Cardiac muscle cell (in vitro differentiated cells and primary cell): ENCODE measurements at regions not wholly inside any gene's neighbourhood (a gene's known extent, or its start where the extent isn't known, plus 50 kb on each side); places are given as distances from the start of the nearest gene placed in this dataset.

ENCODE experiments used
- DNase-seq, 2 donors: peaks; one replicate each; pipeline versions ENCODE4 v3.0.0 to v3.0.0-alpha.2; 2010 to 2017; ENCODE audit warnings: low read depth in 1 of 2, low spot score in 1 of 2
- H3K27ac ChIP-seq: fragments of 200-600 bp; sonication (generic); 2 replicates; pipeline ENCODE4 v1.5.1; 2016
- H3K27me3 ChIP-seq: fragments of 200-600 bp; sonication (generic); 2 replicates; pipeline ENCODE4 v1.6.0; 2016; ENCODE audit warnings: control low read depth
- H3K36me3 ChIP-seq: fragments of 200-600 bp; sonication (generic); 2 replicates; pipeline ENCODE4 v1.5.1; 2016; ENCODE audit warnings: control low read depth
- H3K4me1 ChIP-seq: fragments of 200-600 bp; sonication (generic); 2 replicates; pipeline ENCODE4 v1.8.1; 2017; ENCODE audit warnings: low read depth, mild to moderate bottlenecking, mixed run types
- H3K4me3 ChIP-seq: fragments of 200-600 bp; sonication (generic); 2 replicates; pipeline ENCODE4 v1.5.1; 2016; ENCODE audit warnings: mild to moderate bottlenecking
- H3K9me3 ChIP-seq: fragments of 200-600 bp; sonication (generic); 2 replicates; pipeline ENCODE4 v1.5.1; 2017; ENCODE audit warnings: low read depth, mild to moderate bottlenecking, control low read depth
- CTCF ChIP-seq: IDR thresholded peaks from 2 replicates; pipeline ENCODE4 v1.5.1; 2012; ENCODE audit warnings: low read depth, mild to moderate bottlenecking, low read length

GRCh38 chr2:5392658-5393057, 299.5 kb upstream of the SOX11 start:
- Histone ChIP-seq H3K4me3 (no peak overlapping the region), H3K27me3 (no peaks in the 10 kb centered on the region), H3K36me3 (no peaks in the 10 kb centered on the region), H3K27ac (no peak overlapping the region), H3K9me3 (no peaks in the 10 kb centered on the region), H3K4me1 (no peaks in the 10 kb centered on the region)
- DNase-seq, result no peak
- TF ChIP-seq CTCF, result no peak

GRCh38 chr2:5393474-5393873, 298.7 kb upstream of the SOX11 start:
- no peaks in the 10 kb centered on the region for H3K4me1 ChIP-seq
- no peaks in the 10 kb centered on the region for H3K9me3 ChIP-seq
- no peak overlapping the region for H3K27ac ChIP-seq
- H3K36me3 ChIP-seq, result no peaks in the 10 kb centered on the region
- no peak for DNase-seq
- no peak overlapping the region for H3K4me3 ChIP-seq
- no peak for TF ChIP-seq CTCF
- H3K27me3 ChIP-seq, result no peaks in the 10 kb centered on the region

GRCh38 chr2:5394223-5394622, 298.0 kb upstream of the SOX11 start:
- no peak for DNase-seq
- no peak overlapping the region for H3K27ac ChIP-seq
- no peak overlapping the region for H3K4me3 ChIP-seq
- no peaks in the 10 kb centered on the region for H3K36me3 ChIP-seq
- TF ChIP-seq CTCF, result no peak
- H3K9me3 ChIP-seq, result no peaks in the 10 kb centered on the region
- H3K4me1 ChIP-seq, result no peaks in the 10 kb centered on the region
- H3K27me3 ChIP-seq, result no peaks in the 10 kb centered on the region

GRCh38 chr2:5401115-5401657, 291.0 kb upstream of the SOX11 start:
- no peak for DNase-seq
- Histone ChIP-seq H3K9me3 (no peaks in the 10 kb centered on the region), H3K27me3 (no peaks in the 10 kb centered on the region), H3K4me3 (no peak overlapping the region), H3K36me3 (no peaks in the 10 kb centered on the region), H3K4me1 (peaks cover 15% of the 10 kb centered on the region), H3K27ac (no peak overlapping the region)
- no peak for TF ChIP-seq CTCF

GRCh38 chr2:5403392-5403791, 288.8 kb upstream of the SOX11 start:
- Histone ChIP-seq H3K4me1 (peaks cover 15% of the 10 kb centered on the region), H3K9me3 (no peaks in the 10 kb centered on the region), H3K4me3 (no peak overlapping the region), H3K27ac (no peak overlapping the region), H3K36me3 (no peaks in the 10 kb centered on the region), H3K27me3 (no peaks in the 10 kb centered on the region)
- DNase-seq, result no peak
- no peak for TF ChIP-seq CTCF
